Activated naive CD4-positive, alpha-beta T cell treated with anti-CD3 and anti-CD28 coated beads, Interleukin-2, amount 10 ng/mL, durations not matched to agents 7 days and 5 days (primary cell): ENCODE measurements at regions not wholly inside any gene's neighbourhood (a gene's known extent, or its start where the extent isn't known, plus 50 kb on each side); places are given as distances from the start of the nearest gene placed in this dataset.

ENCODE experiments used
- CTCF ChIA-PET: fragments of 350-600 bp; sonication (Branson Sonifier 250); formaldehyde crosslinking; loops from one replicate; lab custom pipeline; 2021; ENCODE audit warnings: antibody characterized with exemption; lab: Charles Lee
- DNase-seq: peaks from one replicate; pipeline ENCODE4 v3.0.0-alpha.2; 2020
- H3K27ac Mint-ChIP-seq: one replicate; pipeline ENCODE4 v1.8.0; 2021; ENCODE audit warnings: mild to moderate bottlenecking, moderate library complexity, mixed read lengths
- H3K27me3 Mint-ChIP-seq: one replicate; pipeline ENCODE4 v1.8.0; 2021; ENCODE audit warnings: mild to moderate bottlenecking, mixed read lengths
- H3K36me3 Mint-ChIP-seq: one replicate; pipeline ENCODE4 v1.8.0; 2021; ENCODE audit warnings: mixed read lengths
- H3K4me1 Mint-ChIP-seq: one replicate; pipeline ENCODE4 v1.8.0; 2021; ENCODE audit warnings: mixed read lengths
- H3K4me3 Mint-ChIP-seq: one replicate; pipeline ENCODE4 v1.8.0; 2021; ENCODE audit warnings: mild to moderate bottlenecking, moderate library complexity, mixed read lengths
- H3K9me3 Mint-ChIP-seq: one replicate; pipeline ENCODE4 v1.8.0; 2021; ENCODE audit warnings: mixed read lengths

- no peak overlapping the region for H3K27ac Mint-ChIP-seq
- peaks cover 41% of the 10 kb centered on the region for H3K9me3 Mint-ChIP-seq
- no peaks in the 10 kb centered on the region for H3K4me1 Mint-ChIP-seq
- CTCF ChIA-PET: no interaction called here
- H3K27me3 Mint-ChIP-seq: no peaks in the 10 kb centered on the region
- H3K4me3 Mint-ChIP-seq: no peak overlapping the region
- no peaks in the 10 kb centered on the region for H3K36me3 Mint-ChIP-seq
- DNase-seq: no peak
Observed at GRCh38 chr16:35310999-35311398, 1851.6 kb downstream of the TP53TG3F start.

GRCh38 chr16:35311475-35311874, 1852.1 kb downstream of the TP53TG3F start:
- Mint-ChIP-seq H3K36me3 (no peaks in the 10 kb centered on the region), H3K9me3 (peaks cover 38% of the 10 kb centered on the region), H3K27ac (no peak overlapping the region), H3K4me1 (no peaks in the 10 kb centered on the region), H3K27me3 (no peaks in the 10 kb centered on the region), H3K4me3 (no peak overlapping the region)
- CTCF ChIA-PET: no interaction called here
- no peak for DNase-seq

DNA sequence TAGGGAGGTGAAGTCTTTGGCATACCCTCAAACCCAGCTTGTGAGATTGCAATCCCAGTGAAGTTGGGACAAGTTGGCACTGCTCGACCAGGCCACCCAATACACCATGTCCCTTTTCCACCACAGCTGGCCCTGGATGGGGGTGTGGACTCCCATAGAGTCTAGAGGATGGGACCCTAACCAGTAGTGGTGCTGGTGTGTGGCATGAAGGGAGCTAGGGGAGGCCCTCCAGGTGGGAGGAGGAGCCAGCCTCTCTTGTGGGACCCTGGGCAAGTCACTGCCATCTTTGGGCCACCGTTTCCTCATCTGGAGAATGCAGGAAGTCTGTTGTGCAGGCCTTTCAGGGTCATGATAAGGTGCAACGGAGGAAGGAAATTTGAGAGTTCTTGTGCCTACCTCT, 1854.9 kb downstream of the TP53TG3F start:
- CTCF ChIA-PET: no interaction called here
- Mint-ChIP-seq H3K36me3 (no peaks in the 10 kb centered on the region), H3K27ac (no peak overlapping the region), H3K4me3 (no peak overlapping the region), H3K27me3 (no peaks in the 10 kb centered on the region), H3K4me1 (no peaks in the 10 kb centered on the region), H3K9me3 (peaks cover 27% of the 10 kb centered on the region)
- DNase-seq: no peak

DNA sequence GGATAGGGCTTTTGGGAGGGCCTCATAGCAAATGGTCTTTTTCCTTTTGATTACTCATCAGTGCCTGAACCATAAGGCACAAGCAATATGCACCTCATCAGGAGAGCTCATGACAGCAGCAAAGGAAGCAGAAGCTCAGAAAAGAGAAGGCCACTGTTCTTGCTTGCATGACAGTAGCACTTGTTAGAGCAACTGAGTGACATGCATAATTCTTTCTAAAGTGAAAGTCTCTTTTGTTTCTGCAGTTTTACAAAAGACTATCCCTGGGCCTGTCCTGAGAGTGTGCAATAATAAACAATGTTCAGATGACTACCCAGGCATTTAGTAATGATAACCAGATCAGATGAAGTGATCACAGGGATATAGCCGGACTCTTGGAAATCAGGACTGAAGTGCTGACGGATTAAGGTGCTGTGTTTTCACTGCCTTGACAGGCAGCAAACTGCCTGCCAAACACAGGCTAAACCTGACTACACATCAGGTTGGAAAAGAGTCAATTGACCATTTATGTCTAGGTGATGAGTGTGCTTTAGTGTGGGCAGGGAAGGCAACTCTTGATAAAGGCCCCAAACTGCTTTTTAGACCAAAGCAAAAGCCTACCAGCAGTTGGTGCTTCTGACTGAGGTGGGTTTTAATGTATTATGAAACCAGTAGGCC, 1860.3 kb downstream of the TP53TG3F start:
- Mint-ChIP-seq H3K27me3 (no peaks in the 10 kb centered on the region), H3K4me3 (no peak overlapping the region), H3K4me1 (no peaks in the 10 kb centered on the region), H3K9me3 (peaks cover 18% of the 10 kb centered on the region), H3K27ac (no peak overlapping the region), H3K36me3 (no peaks in the 10 kb centered on the region)
- no peak for DNase-seq
- CTCF ChIA-PET: no interaction called here

DNA sequence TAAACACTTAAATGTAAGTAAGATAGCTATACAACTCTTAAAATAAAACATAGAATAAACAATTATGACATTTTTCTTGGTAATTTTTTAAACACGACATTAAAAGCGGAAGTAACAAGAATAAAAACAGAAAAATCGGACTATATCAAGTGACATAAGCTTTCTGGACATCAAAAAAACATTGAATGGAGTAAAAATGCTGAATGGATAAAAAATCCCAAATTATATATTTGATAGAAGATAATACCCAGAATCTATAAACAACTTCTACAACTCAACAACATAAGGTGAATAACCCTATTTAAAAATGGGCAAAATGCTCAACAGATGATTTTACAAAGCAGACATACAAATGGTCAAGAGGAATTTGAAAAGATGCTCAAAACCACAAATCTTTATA, 1866.5 kb downstream of the TP53TG3F start:
- H3K36me3 Mint-ChIP-seq: no peaks in the 10 kb centered on the region
- no peaks in the 10 kb centered on the region for H3K27me3 Mint-ChIP-seq
- no peak overlapping the region for H3K4me3 Mint-ChIP-seq
- DNase-seq: no peak
- no peak overlapping the region for H3K27ac Mint-ChIP-seq
- no peaks in the 10 kb centered on the region for H3K4me1 Mint-ChIP-seq
- H3K9me3 Mint-ChIP-seq: peaks cover 15% of the 10 kb centered on the region
- CTCF ChIA-PET: no interaction called here

GRCh38 chr16:35339337-35339736, 1879.9 kb downstream of the TP53TG3F start:
- no peaks in the 10 kb centered on the region for H3K4me1 Mint-ChIP-seq
- no peaks in the 10 kb centered on the region for H3K36me3 Mint-ChIP-seq
- no peak overlapping the region for H3K4me3 Mint-ChIP-seq
- H3K27me3 Mint-ChIP-seq: no peaks in the 10 kb centered on the region
- H3K9me3 Mint-ChIP-seq: peaks cover 18% of the 10 kb centered on the region
- no peak for DNase-seq
- CTCF ChIA-PET: no interaction called here
- no peak overlapping the region for H3K27ac Mint-ChIP-seq

DNA sequence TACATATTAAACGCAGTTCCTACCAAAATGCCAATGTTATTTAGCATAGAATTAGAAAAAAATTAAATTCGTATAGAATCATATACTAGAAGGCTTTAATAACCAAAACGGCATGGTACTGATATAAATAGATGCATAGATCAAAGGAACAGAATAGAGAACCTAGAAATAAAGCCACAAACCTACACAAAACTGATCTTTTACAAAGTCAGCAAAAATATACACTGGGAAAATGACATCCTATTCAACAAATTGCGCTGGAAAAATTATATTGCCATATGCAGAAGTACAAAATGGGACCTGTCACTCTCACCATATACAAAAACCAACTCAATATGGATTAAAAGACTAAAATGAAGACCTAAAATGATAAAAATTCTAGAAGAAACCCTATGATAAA, 1882.6 kb downstream of the TP53TG3F start:
- H3K9me3 Mint-ChIP-seq: peaks cover 17% of the 10 kb centered on the region
- H3K27me3 Mint-ChIP-seq: no peaks in the 10 kb centered on the region
- H3K36me3 Mint-ChIP-seq: no peaks in the 10 kb centered on the region
- H3K4me3 Mint-ChIP-seq: no peak overlapping the region
- no peak overlapping the region for H3K27ac Mint-ChIP-seq
- no peak for DNase-seq
- CTCF ChIA-PET: no interaction called here
- no peaks in the 10 kb centered on the region for H3K4me1 Mint-ChIP-seq

GRCh38 chr16:35344012-35344762, 1884.8 kb downstream of the TP53TG3F start:
- H3K4me3 Mint-ChIP-seq: no peak overlapping the region
- H3K27me3 Mint-ChIP-seq: no peaks in the 10 kb centered on the region
- DNase-seq: no peak
- H3K9me3 Mint-ChIP-seq: peaks cover 20% of the 10 kb centered on the region
- no peaks in the 10 kb centered on the region for H3K4me1 Mint-ChIP-seq
- CTCF ChIA-PET: no interaction called here
- H3K36me3 Mint-ChIP-seq: no peaks in the 10 kb centered on the region
- no peak overlapping the region for H3K27ac Mint-ChIP-seq

- DNase-seq: no peak
- H3K4me1 Mint-ChIP-seq: no peaks in the 10 kb centered on the region
- no peak overlapping the region for H3K27ac Mint-ChIP-seq
- no peaks in the 10 kb centered on the region for H3K27me3 Mint-ChIP-seq
- H3K4me3 Mint-ChIP-seq: no peak overlapping the region
- peaks cover 12% of the 10 kb centered on the region for H3K9me3 Mint-ChIP-seq
- CTCF ChIA-PET: no interaction called here
- no peaks in the 10 kb centered on the region for H3K36me3 Mint-ChIP-seq
Observed at GRCh38 chr16:35352431-35352830, 1893.0 kb downstream of the TP53TG3F start.

DNA sequence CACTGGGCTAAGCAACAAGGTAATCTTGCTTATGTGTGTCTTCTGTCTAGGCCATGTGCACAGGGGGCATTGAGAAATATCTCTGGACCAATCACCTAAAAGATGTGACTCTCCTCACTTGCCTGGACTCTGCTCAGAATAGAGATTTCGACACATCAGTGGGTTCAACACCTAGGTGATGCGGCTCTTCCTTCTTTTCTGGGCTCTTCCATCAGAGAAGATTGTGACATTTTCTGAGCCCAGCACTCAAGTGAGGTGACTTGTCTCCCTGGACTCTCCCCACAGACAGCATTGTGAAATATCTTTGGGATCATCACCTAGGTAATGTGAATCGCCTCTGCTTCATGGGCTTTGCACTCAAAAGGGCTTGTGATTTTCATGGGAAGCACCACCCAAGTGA, 1904.1 kb downstream of the TP53TG3F start:
- Mint-ChIP-seq H3K36me3 (no peaks in the 10 kb centered on the region), H3K4me3 (no peak overlapping the region), H3K4me1 (no peaks in the 10 kb centered on the region), H3K27me3 (no peaks in the 10 kb centered on the region), H3K27ac (no peak overlapping the region), H3K9me3 (peaks cover 24% of the 10 kb centered on the region)
- DNase-seq: no peak
- CTCF ChIA-PET: no interaction called here

GRCh38 chr16:35364263-35364662, 1904.9 kb downstream of the TP53TG3F start:
- Mint-ChIP-seq H3K4me1 (no peaks in the 10 kb centered on the region), H3K4me3 (no peak overlapping the region), H3K27me3 (no peaks in the 10 kb centered on the region), H3K36me3 (no peaks in the 10 kb centered on the region), H3K27ac (no peak overlapping the region), H3K9me3 (peaks cover 27% of the 10 kb centered on the region)
- DNase-seq: no peak
- CTCF ChIA-PET: no interaction called here

DNA sequence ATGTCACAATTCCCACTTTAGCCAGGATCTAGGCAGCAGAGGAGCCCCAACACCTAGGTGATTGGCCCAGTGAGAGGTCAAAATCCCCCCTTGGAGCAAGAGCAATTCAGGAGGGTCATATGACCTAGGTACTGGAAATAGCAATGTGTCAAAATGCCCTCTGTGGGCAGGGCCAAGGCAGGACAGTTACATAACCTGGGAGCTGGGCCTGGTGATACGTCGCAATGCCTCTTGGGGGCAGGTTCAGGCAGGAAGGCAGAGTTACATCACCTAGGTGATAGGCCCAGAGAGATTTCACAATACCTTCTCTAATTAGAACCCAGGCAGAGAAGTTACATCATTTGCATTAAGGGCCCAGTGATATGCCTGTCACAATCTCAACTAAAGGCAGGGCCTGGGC, 1906.3 kb downstream of the TP53TG3F start:
- Mint-ChIP-seq H3K27me3 (no peaks in the 10 kb centered on the region), H3K27ac (no peak overlapping the region), H3K4me1 (no peaks in the 10 kb centered on the region), H3K4me3 (no peak overlapping the region), H3K9me3 (peaks cover 37% of the 10 kb centered on the region), H3K36me3 (no peaks in the 10 kb centered on the region)
- DNase-seq: no peak
- CTCF ChIA-PET: no interaction called here

DNA sequence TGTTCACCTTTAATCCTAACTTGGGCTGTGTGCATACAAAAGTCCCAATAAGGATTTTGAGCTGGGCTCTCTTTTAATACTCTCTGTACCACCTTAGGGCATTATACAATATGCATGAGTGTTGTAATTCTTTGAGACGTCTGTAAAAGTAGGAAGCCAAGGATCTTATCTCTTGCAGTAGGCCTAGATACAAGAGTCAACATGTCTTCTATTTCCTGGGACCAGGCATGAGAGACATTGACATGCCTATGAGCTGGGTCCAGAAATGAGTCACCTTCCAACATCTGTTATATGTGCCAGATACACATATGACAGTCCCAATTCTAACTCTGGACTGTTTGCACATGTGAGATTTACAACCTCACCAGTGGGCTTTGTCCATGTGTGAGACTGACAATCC, 1911.2 kb downstream of the TP53TG3F start:
- H3K4me1 Mint-ChIP-seq: no peaks in the 10 kb centered on the region
- no peak overlapping the region for H3K27ac Mint-ChIP-seq
- no peaks in the 10 kb centered on the region for H3K36me3 Mint-ChIP-seq
- peaks cover 32% of the 10 kb centered on the region for H3K9me3 Mint-ChIP-seq
- CTCF ChIA-PET: no interaction called here
- H3K4me3 Mint-ChIP-seq: no peak overlapping the region
- no peaks in the 10 kb centered on the region for H3K27me3 Mint-ChIP-seq
- DNase-seq: no peak

DNA sequence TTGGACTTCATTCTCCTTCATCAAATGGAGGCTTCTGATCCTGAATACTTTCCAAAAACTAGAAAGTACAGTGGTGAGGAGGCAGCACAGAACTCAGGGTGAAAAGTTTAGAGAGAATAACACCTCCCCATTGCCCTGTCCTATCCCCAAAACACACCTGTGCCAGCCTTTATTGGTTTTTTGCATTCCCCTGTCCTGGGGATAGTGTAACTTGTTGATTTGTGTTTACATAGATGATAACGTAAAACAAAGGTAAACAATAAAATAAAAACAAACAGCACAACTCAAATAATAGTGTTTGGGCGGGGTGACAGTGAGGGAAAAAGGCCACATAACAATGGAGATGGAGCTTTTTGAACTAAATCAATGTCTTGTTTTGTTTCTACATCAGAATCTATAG, 1917.7 kb downstream of the TP53TG3F start:
- CTCF ChIA-PET: no interaction called here
- DNase-seq: no peak
- no peaks in the 10 kb centered on the region for H3K4me1 Mint-ChIP-seq
- no peak overlapping the region for H3K4me3 Mint-ChIP-seq
- no peak overlapping the region for H3K27ac Mint-ChIP-seq
- H3K27me3 Mint-ChIP-seq: no peaks in the 10 kb centered on the region
- no peaks in the 10 kb centered on the region for H3K36me3 Mint-ChIP-seq
- H3K9me3 Mint-ChIP-seq: peaks cover 17% of the 10 kb centered on the region

- Mint-ChIP-seq H3K27me3 (no peaks in the 10 kb centered on the region), H3K27ac (no peak overlapping the region), H3K9me3 (peaks cover 7% of the 10 kb centered on the region), H3K4me1 (no peaks in the 10 kb centered on the region), H3K36me3 (no peaks in the 10 kb centered on the region), H3K4me3 (no peak overlapping the region)
- DNase-seq: no peak
- CTCF ChIA-PET: no interaction called here
Observed at GRCh38 chr16:35386619-35387018, 1927.2 kb downstream of the TP53TG3F start.
